ENCODE measurements at regions not wholly inside any gene's neighbourhood (a gene's known extent, or its start where the extent isn't known, plus 50 kb on each side); places are given as distances from the start of the nearest gene placed in this dataset.

GRCh38 chr22:47566491-47566890 lies 804.0 kb downstream of the TBC1D22A start:
- TF ChIP-seq POLR2A (IDR thresholded peaks at IDR 0.05; ENCODE audit: low read depth, low read length): no peak
- no peak for TF ChIP-seq POLR2AphosphoS5 (IDR thresholded peaks at IDR 0.05; ENCODE audit: low read depth, low read length)

All from GM12891 (cell line).